ENCODE measurements at regions not wholly inside any gene's neighbourhood (a gene's known extent, or its start where the extent isn't known, plus 50 kb on each side); places are given as distances from the start of the nearest gene placed in this dataset.

- Histone ChIP-seq H3K9me3 (ENCODE audit: insufficient read depth, low read depth) (no peaks in the 10 kb centered on the region), H3F3A (ENCODE audit: insufficient read depth, low read depth) (no peaks in the 10 kb centered on the region), H3K36me3 (ENCODE audit: low read depth) (no peaks in the 10 kb centered on the region), H3K4me2 (no peak overlapping the region), H3K4me3 (no peak overlapping the region), H3K79me2 (ENCODE audit: low read depth) (no peaks in the 10 kb centered on the region), H3K4me1 (replicated peaks; ENCODE audit: insufficient read depth) (no peaks in the 10 kb centered on the region), H3K27ac (no peak overlapping the region), H2AFZ (no peak overlapping the region), H3K27me3 (ENCODE audit: insufficient read depth, low read depth) (no peaks in the 10 kb centered on the region), H4K20me1 (ENCODE audit: insufficient read depth) (no peaks in the 10 kb centered on the region), H3K9me2 (ENCODE audit: insufficient read depth) (no peaks in the 10 kb centered on the region)
- BruUV-seq (replicated peaks): no TSS peak
- POLR2A ChIA-PET (ENCODE audit: unreplicated experiment): no interaction called here
- intact Hi-C loops (cut with micrococcal nuclease; ENCODE audit: unreplicated experiment): no loop called here
- CTCF ChIA-PET: no interaction called here
- TF ChIP-seq CTCF (conservative IDR thresholded peaks at IDR 0.05) (no peak), EZH2 (IDR thresholded peaks at IDR 0.05; ENCODE audit: low read depth) (no peak)
- DNase-seq: no peak
Measured at GRCh38 chr4:12580787-12581186, 903.4 kb downstream of the RAB28 start.

GRCh38 chr4:12579172-12579571 is 905.0 kb downstream of the RAB28 start:
- DNase-seq: no peak
- Histone ChIP-seq H3K4me3 (no peak overlapping the region), H3K4me1 (replicated peaks; ENCODE audit: insufficient read depth) (no peaks in the 10 kb centered on the region), H3K27me3 (ENCODE audit: insufficient read depth, low read depth) (no peaks in the 10 kb centered on the region), H3K9me2 (ENCODE audit: insufficient read depth) (no peaks in the 10 kb centered on the region), H3F3A (ENCODE audit: insufficient read depth, low read depth) (no peaks in the 10 kb centered on the region), H3K36me3 (ENCODE audit: low read depth) (no peaks in the 10 kb centered on the region), H3K4me2 (no peak overlapping the region), H3K27ac (no peak overlapping the region), H4K20me1 (ENCODE audit: insufficient read depth) (no peaks in the 10 kb centered on the region), H3K79me2 (ENCODE audit: low read depth) (no peaks in the 10 kb centered on the region), H2AFZ (no peak overlapping the region), H3K9me3 (ENCODE audit: insufficient read depth, low read depth) (no peaks in the 10 kb centered on the region)
- TF ChIP-seq EZH2 (IDR thresholded peaks at IDR 0.05; ENCODE audit: low read depth): no peak
- TF ChIP-seq CTCF (conservative IDR thresholded peaks at IDR 0.05): no peak
- POLR2A ChIA-PET (ENCODE audit: unreplicated experiment): no interaction called here
- no TSS peak for BruUV-seq (replicated peaks)
- intact Hi-C loops (cut with micrococcal nuclease; ENCODE audit: unreplicated experiment): no loop called here
- CTCF ChIA-PET: no interaction called here

GRCh38 chr4:12576409-12576808 is 907.7 kb downstream of the RAB28 start:
- intact Hi-C loops (cut with micrococcal nuclease; ENCODE audit: unreplicated experiment): no loop called here
- Histone ChIP-seq H3K36me3 (ENCODE audit: low read depth) (no peaks in the 10 kb centered on the region), H2AFZ (no peak overlapping the region), H3K4me3 (no peak overlapping the region), H3K79me2 (ENCODE audit: low read depth) (no peaks in the 10 kb centered on the region), H3K4me2 (no peak overlapping the region), H3K9me2 (ENCODE audit: insufficient read depth) (no peaks in the 10 kb centered on the region), H4K20me1 (ENCODE audit: insufficient read depth) (no peaks in the 10 kb centered on the region), H3F3A (ENCODE audit: insufficient read depth, low read depth) (no peaks in the 10 kb centered on the region), H3K9me3 (ENCODE audit: insufficient read depth, low read depth) (no peaks in the 10 kb centered on the region), H3K4me1 (replicated peaks; ENCODE audit: insufficient read depth) (no peaks in the 10 kb centered on the region), H3K27ac (no peak overlapping the region), H3K27me3 (ENCODE audit: insufficient read depth, low read depth) (no peaks in the 10 kb centered on the region)
- no TSS peak for BruUV-seq (replicated peaks)
- ChIA-PET CTCF (no interaction called here), POLR2A (ENCODE audit: unreplicated experiment) (no interaction called here)
- no peak for DNase-seq
- TF ChIP-seq EZH2 (IDR thresholded peaks at IDR 0.05; ENCODE audit: low read depth) (no peak), CTCF (conservative IDR thresholded peaks at IDR 0.05) (no peak)

Data from PC-9 (cell line).